ENCODE measurements at regions not wholly inside any gene's neighbourhood (a gene's known extent, or its start where the extent isn't known, plus 50 kb on each side); places are given as distances from the start of the nearest gene placed in this dataset.
"Not testable (repeated sequence)": the region's sequence is repeated elsewhere in the genome, so short reads cannot be mapped to it uniquely, and the experiment has no call there.

DNA sequence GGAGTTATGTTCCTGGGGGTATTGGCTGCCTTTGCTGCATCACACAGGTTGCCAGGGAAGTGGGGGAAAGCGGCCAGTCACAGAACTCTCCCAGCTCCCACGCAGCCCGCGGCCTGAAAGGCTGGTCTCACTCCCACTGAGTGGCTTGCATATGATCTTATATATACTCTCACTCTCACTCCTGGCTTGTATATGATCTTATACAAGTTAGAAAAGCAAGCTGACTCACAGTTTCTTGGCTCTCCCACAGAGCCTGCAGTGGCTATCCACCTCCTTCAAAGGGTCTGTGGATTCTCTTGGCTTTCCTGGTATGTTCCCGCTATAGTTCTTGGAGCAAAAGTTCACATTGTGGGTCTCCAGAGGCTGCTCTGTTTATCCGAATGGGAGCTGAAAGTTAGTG is 833.5 kb upstream of the GALNTL6 start:
- Histone ChIP-seq H3K4me3 (ENCODE audit: low read length) (no peak overlapping the region), H3K4me1 (ENCODE audit: control insufficient read depth, insufficient read depth, low read length) (no peaks in the 10 kb centered on the region), H3K36me3 (ENCODE audit: control insufficient read depth, insufficient read depth, low read length) (no peaks in the 10 kb centered on the region), H3K27me3 (ENCODE audit: control insufficient read depth, insufficient read depth, low read length) (no peaks in the 10 kb centered on the region), H3K9me3 (ENCODE audit: control insufficient read depth, low read depth, low read length) (no peaks in the 10 kb centered on the region), H3K27ac (ENCODE audit: low read length) (no peak overlapping the region)
- WGBS (ENCODE audit: insufficient coverage, low lambda C conversion rate): no CpG with 5 or more reads among the region's 6 CpGs
- no peak for DNase-seq

GRCh38 chr4:170978990-170979389 is 834.2 kb upstream of the GALNTL6 start:
- no peaks in the 10 kb centered on the region for H3K9me3 ChIP-seq (ENCODE audit: control insufficient read depth, low read depth, low read length)
- WGBS (ENCODE audit: insufficient coverage, low lambda C conversion rate): no CpG with 5 or more reads among the region's 6 CpGs
- no peaks in the 10 kb centered on the region for H3K27me3 ChIP-seq (ENCODE audit: control insufficient read depth, insufficient read depth, low read length)
- no peak for DNase-seq
- H3K4me1 ChIP-seq (ENCODE audit: control insufficient read depth, insufficient read depth, low read length): no peaks in the 10 kb centered on the region
- no peaks in the 10 kb centered on the region for H3K36me3 ChIP-seq (ENCODE audit: control insufficient read depth, insufficient read depth, low read length)
- no peak overlapping the region for H3K4me3 ChIP-seq (ENCODE audit: low read length)
- no peak overlapping the region for H3K27ac ChIP-seq (ENCODE audit: low read length)

DNA sequence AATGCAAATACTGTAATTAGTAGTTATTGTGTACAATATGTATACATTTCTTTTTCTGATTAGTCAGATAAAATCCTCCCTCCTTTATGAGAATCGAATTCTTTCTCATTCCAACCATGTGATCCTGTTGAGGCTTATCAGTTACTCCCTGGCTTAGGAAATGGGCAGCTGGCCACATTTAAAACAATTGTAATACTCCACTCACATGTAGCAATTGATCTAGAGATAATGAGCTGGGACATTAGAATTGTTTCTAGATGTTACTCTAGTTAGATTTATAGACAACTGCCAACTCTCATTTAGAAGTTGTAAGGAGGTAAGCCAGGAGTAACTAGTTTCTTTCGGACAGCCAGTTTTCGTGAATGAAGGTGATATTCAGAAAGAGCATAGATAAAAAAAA is 859.3 kb upstream of the AADAT start:
- DNase-seq: no peak
- no peaks in the 10 kb centered on the region for H3K9me3 ChIP-seq (ENCODE audit: control insufficient read depth, low read depth, low read length)
- no peaks in the 10 kb centered on the region for H3K36me3 ChIP-seq (ENCODE audit: control insufficient read depth, insufficient read depth, low read length)
- no peaks in the 10 kb centered on the region for H3K27me3 ChIP-seq (ENCODE audit: control insufficient read depth, insufficient read depth, low read length)
- H3K4me1 ChIP-seq (ENCODE audit: control insufficient read depth, insufficient read depth, low read length): no peaks in the 10 kb centered on the region
- no peak overlapping the region for H3K27ac ChIP-seq (ENCODE audit: low read length)
- WGBS (ENCODE audit: insufficient coverage, low lambda C conversion rate): no CpG with 5 or more reads among the region's 3 CpGs
- H3K4me3 ChIP-seq (ENCODE audit: low read length): no peak overlapping the region

GRCh38 chr4:170940043-170940724 is 850.4 kb upstream of the AADAT start:
- WGBS (ENCODE audit: insufficient coverage, low lambda C conversion rate): no CpG with 5 or more reads among the region's 7 CpGs
- no peaks in the 10 kb centered on the region for H3K36me3 ChIP-seq (ENCODE audit: control insufficient read depth, insufficient read depth, low read length)
- no peaks in the 10 kb centered on the region for H3K27me3 ChIP-seq (ENCODE audit: control insufficient read depth, insufficient read depth, low read length)
- H3K27ac ChIP-seq (ENCODE audit: low read length): no peak overlapping the region
- DNase-seq: no peak
- no peaks in the 10 kb centered on the region for H3K4me1 ChIP-seq (ENCODE audit: control insufficient read depth, insufficient read depth, low read length)
- H3K4me3 ChIP-seq (ENCODE audit: low read length): no peak overlapping the region
- H3K9me3 ChIP-seq (ENCODE audit: control insufficient read depth, low read depth, low read length): no peaks in the 10 kb centered on the region

- H3K9me3 ChIP-seq (ENCODE audit: control insufficient read depth, low read depth, low read length): no peaks in the 10 kb centered on the region
- H3K36me3 ChIP-seq (ENCODE audit: control insufficient read depth, insufficient read depth, low read length): no peaks in the 10 kb centered on the region
- no peaks in the 10 kb centered on the region for H3K4me1 ChIP-seq (ENCODE audit: control insufficient read depth, insufficient read depth, low read length)
- H3K27me3 ChIP-seq (ENCODE audit: control insufficient read depth, insufficient read depth, low read length): no peaks in the 10 kb centered on the region
- H3K27ac ChIP-seq (ENCODE audit: low read length): no peak overlapping the region
- no peak for DNase-seq
- H3K4me3 ChIP-seq (ENCODE audit: low read length): no peak overlapping the region
- no CpG with 5 or more reads among the region's 1 CpG for WGBS (ENCODE audit: insufficient coverage, low lambda C conversion rate)
Measured at GRCh38 chr4:170938588-170938987, 848.8 kb upstream of the AADAT start.

DNA sequence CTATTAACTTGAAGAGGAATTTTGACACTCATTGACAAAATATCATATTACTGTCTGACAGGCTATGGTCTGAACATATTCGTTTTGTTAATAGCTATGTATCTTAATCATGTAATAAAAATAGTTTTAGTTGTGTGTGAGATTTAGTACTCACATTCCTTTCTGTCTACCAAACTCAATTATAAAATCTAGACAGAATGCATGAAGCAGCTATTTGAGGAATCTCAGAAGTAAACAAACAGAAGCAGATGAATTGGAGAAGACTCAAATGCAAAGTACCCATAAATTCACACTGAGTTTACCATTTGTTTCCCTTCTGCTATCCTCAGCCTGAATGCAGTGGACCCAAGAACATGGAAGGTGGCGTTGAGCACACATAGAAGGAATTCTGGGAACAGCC is 841.6 kb upstream of the AADAT start:
- Histone ChIP-seq H3K27me3 (ENCODE audit: control insufficient read depth, insufficient read depth, low read length) (no peaks in the 10 kb centered on the region), H3K36me3 (ENCODE audit: control insufficient read depth, insufficient read depth, low read length) (no peaks in the 10 kb centered on the region), H3K4me3 (ENCODE audit: low read length) (no peak overlapping the region), H3K4me1 (ENCODE audit: control insufficient read depth, insufficient read depth, low read length) (no peaks in the 10 kb centered on the region), H3K9me3 (ENCODE audit: control insufficient read depth, low read depth, low read length) (no peaks in the 10 kb centered on the region), H3K27ac (ENCODE audit: low read length) (no peak overlapping the region)
- no peak for DNase-seq
- WGBS (ENCODE audit: insufficient coverage, low lambda C conversion rate): 65% methylated on average over 2 of the region's 2 CpGs

- Histone ChIP-seq H3K27me3 (ENCODE audit: control insufficient read depth, insufficient read depth, low read length) (no peaks in the 10 kb centered on the region), H3K27ac (ENCODE audit: low read length) (no peak overlapping the region), H3K4me1 (ENCODE audit: control insufficient read depth, insufficient read depth, low read length) (no peaks in the 10 kb centered on the region), H3K36me3 (ENCODE audit: control insufficient read depth, insufficient read depth, low read length) (no peaks in the 10 kb centered on the region), H3K9me3 (ENCODE audit: control insufficient read depth, low read depth, low read length) (no peaks in the 10 kb centered on the region), H3K4me3 (ENCODE audit: low read length) (no peak overlapping the region)
- DNase-seq: no peak
Measured at GRCh38 chr4:170888660-170889059, 798.9 kb upstream of the AADAT start.

DNA sequence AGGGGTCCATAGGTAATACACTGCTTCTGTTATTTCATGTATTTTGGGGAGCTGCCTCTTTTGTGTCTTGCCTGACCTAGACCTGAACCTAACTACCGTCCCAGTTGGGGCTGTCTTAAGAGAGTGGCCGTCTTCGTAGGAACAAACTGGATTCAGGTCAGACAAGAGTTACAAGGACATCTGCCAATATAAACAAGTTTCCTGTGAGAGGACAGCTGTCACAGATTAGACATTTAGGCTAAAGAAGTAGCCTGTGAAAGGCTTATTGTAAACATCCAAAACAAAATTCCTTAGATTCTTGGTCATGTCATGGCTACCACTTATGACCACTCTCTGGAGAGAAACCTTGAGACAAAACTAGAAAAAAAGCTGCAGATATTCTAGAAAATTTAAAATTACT is 797.6 kb upstream of the AADAT start:
- H3K36me3 ChIP-seq (ENCODE audit: control insufficient read depth, insufficient read depth, low read length): no peaks in the 10 kb centered on the region
- WGBS (ENCODE audit: insufficient coverage, low lambda C conversion rate): no CpG with 5 or more reads among the region's 3 CpGs
- no peaks in the 10 kb centered on the region for H3K4me1 ChIP-seq (ENCODE audit: control insufficient read depth, insufficient read depth, low read length)
- no peak overlapping the region for H3K27ac ChIP-seq (ENCODE audit: low read length)
- no peaks in the 10 kb centered on the region for H3K9me3 ChIP-seq (ENCODE audit: control insufficient read depth, low read depth, low read length)
- no peak for DNase-seq
- no peaks in the 10 kb centered on the region for H3K27me3 ChIP-seq (ENCODE audit: control insufficient read depth, insufficient read depth, low read length)
- no peak overlapping the region for H3K4me3 ChIP-seq (ENCODE audit: low read length)

DNA sequence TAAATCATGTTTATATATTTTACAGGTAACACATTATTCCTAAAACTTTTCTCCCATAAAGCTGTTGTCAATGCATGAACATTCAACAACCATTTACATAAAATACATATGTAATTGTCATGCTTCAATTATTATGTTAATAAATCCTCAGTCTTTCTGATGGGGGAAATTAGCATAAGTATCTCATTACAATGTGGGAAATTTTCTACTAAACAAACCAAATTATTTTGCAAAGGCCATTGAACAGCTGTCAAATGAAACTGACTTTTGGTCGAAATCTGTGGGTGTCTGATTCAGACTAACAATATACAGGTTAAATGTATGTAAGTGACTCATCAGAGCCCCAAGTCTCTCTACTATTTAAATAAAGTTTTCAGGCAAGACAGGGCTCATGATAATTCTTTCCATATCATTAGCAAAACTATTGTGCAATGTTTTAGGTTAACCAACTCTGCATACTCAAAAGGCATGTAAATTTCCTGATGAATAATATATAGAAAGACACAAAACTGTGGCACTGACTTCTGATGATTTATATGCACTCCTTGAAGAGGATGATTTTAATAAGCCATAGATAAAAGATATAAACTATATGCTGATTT is 795.3 kb upstream of the AADAT start:
- DNase-seq: no peak
- no peaks in the 10 kb centered on the region for H3K27me3 ChIP-seq (ENCODE audit: control insufficient read depth, insufficient read depth, low read length)
- H3K27ac ChIP-seq (ENCODE audit: low read length): no peak overlapping the region
- WGBS (ENCODE audit: insufficient coverage, low lambda C conversion rate): no CpG with 5 or more reads among the region's 1 CpG
- no peaks in the 10 kb centered on the region for H3K9me3 ChIP-seq (ENCODE audit: control insufficient read depth, low read depth, low read length)
- H3K4me3 ChIP-seq (ENCODE audit: low read length): no peak overlapping the region
- H3K4me1 ChIP-seq (ENCODE audit: control insufficient read depth, insufficient read depth, low read length): no peaks in the 10 kb centered on the region
- no peaks in the 10 kb centered on the region for H3K36me3 ChIP-seq (ENCODE audit: control insufficient read depth, insufficient read depth, low read length)

- H3K36me3 ChIP-seq (ENCODE audit: control insufficient read depth, insufficient read depth, low read length); H3K4me1 ChIP-seq (ENCODE audit: control insufficient read depth, insufficient read depth, low read length); DNase-seq: not testable (repeated sequence)
Measured at GRCh38 chr4:170881646-170882045, 791.9 kb upstream of the AADAT start.

GRCh38 chr4:170875868-170876267 is 786.1 kb upstream of the AADAT start:
- no peak overlapping the region for H3K27ac ChIP-seq (ENCODE audit: low read length)
- WGBS (ENCODE audit: insufficient coverage, low lambda C conversion rate): no CpG with 5 or more reads among the region's 1 CpG
- no peaks in the 10 kb centered on the region for H3K9me3 ChIP-seq (ENCODE audit: control insufficient read depth, low read depth, low read length)
- H3K27me3 ChIP-seq (ENCODE audit: control insufficient read depth, insufficient read depth, low read length): no peaks in the 10 kb centered on the region
- H3K4me1 ChIP-seq (ENCODE audit: control insufficient read depth, insufficient read depth, low read length): no peaks in the 10 kb centered on the region
- H3K36me3 ChIP-seq (ENCODE audit: control insufficient read depth, insufficient read depth, low read length): no peaks in the 10 kb centered on the region
- no peak for DNase-seq
- H3K4me3 ChIP-seq (ENCODE audit: low read length): no peak overlapping the region

More at GRCh38 chr4:170881646-170882045, 791.9 kb upstream of the AADAT start:
- H3K27ac ChIP-seq (ENCODE audit: low read length); H3K4me3 ChIP-seq (ENCODE audit: low read length); H3K27me3 ChIP-seq (ENCODE audit: control insufficient read depth, insufficient read depth, low read length); H3K9me3 ChIP-seq (ENCODE audit: control insufficient read depth, low read depth, low read length): not testable (repeated sequence)
